GM23338 (cell line): ENCODE measurements at regions not wholly inside any gene's neighbourhood (a gene's known extent, or its start where the extent isn't known, plus 50 kb on each side); places are given as distances from the start of the nearest gene placed in this dataset.

ENCODE experiments used
- ATAC-seq: fragments of 200-7000 bp; cut with Tn5 transposase; 3 replicates; pipeline ENCODE4 v1.9.1; 2020
- DNase-seq: peaks from one replicate; pipeline ENCODE4 v3.0.0-alpha.2; 2015; ENCODE audit warnings: low spot score
- H2AFZ ChIP-seq: fragments of 200-600 bp; sonication (generic); 2 replicates; pipeline ENCODE4 v1.8.0; 2016; ENCODE audit warnings: antibody characterized with exemption, mild to moderate bottlenecking, moderate library complexity
- H3F3A ChIP-seq: fragments of 200-600 bp; sonication (generic); replicated peaks from 2 replicates; pipeline ENCODE4 v1.8.0; 2017; ENCODE audit warnings: antibody characterized with exemption, mixed run types, low read depth
- H3K27ac ChIP-seq: fragments of 200-600 bp; sonication (generic); 2 replicates; pipeline ENCODE4 v1.6.1; 2016; ENCODE audit warnings: low read depth
- H3K27me3 ChIP-seq: fragments of 200-600 bp; sonication (generic); 2 replicates; pipeline ENCODE4 v1.8.0; 2016; ENCODE audit warnings: mild to moderate bottlenecking, mixed run types, moderate library complexity; ENCODE audit not compliant: insufficient read depth
- H3K36me3 ChIP-seq: fragments of 200-600 bp; sonication (generic); 2 replicates; pipeline ENCODE4 v1.8.0; 2016; ENCODE audit warnings: mild to moderate bottlenecking; ENCODE audit not compliant: insufficient read depth
- H3K4me1 ChIP-seq: fragments of 200-600 bp; sonication (generic); 2 replicates; pipeline ENCODE4 v1.8.0; 2016; ENCODE audit warnings: mild to moderate bottlenecking, moderate library complexity; ENCODE audit not compliant: insufficient read depth
- H3K4me2 ChIP-seq: fragments of 200-600 bp; sonication (generic); 2 replicates; pipeline ENCODE4 v1.7.1; 2017; ENCODE audit warnings: mixed run types
- H3K4me3 ChIP-seq: fragments of 200-600 bp; sonication (generic); 2 replicates; pipeline ENCODE4 v1.6.1; 2016; ENCODE audit warnings: mixed run types
- H3K79me2 ChIP-seq: fragments of 200-600 bp; sonication (generic); replicated peaks from 2 replicates; pipeline ENCODE4 v1.8.0; 2017; ENCODE audit warnings: mild to moderate bottlenecking; ENCODE audit not compliant: insufficient read depth
- H3K9me2 ChIP-seq: fragments of 200-600 bp; sonication (generic); 2 replicates; pipeline ENCODE4 v1.8.0; 2017; ENCODE audit not compliant: insufficient read depth
- H4K20me1 ChIP-seq: fragments of 200-600 bp; sonication (generic); replicated peaks from 2 replicates; pipeline ENCODE4 v1.8.0; 2017; ENCODE audit warnings: mild to moderate bottlenecking; ENCODE audit not compliant: insufficient read depth
- H3K27ac Mint-ChIP-seq: 2 replicates; pipeline ENCODE4 v1.8.0; 2020; ENCODE audit warnings: inconsistent platforms, mild to moderate bottlenecking, moderate library complexity, mixed read lengths
- H3K27me3 Mint-ChIP-seq: 3 replicates; pipeline ENCODE4 v1.8.0; 2022; ENCODE audit warnings: low read depth, mild to moderate bottlenecking, moderate library complexity, mixed read lengths, inconsistent platforms; ENCODE audit not compliant: insufficient read depth, poor library complexity
- H3K36me3 Mint-ChIP-seq: 3 replicates; pipeline ENCODE4 v1.8.0; 2021; ENCODE audit warnings: low read depth, mild to moderate bottlenecking, inconsistent platforms, moderate library complexity, mixed read lengths
- H3K4me1 Mint-ChIP-seq: 3 replicates; pipeline ENCODE4 v1.8.0; 2020; ENCODE audit warnings: mild to moderate bottlenecking, inconsistent platforms, mixed read lengths
- H3K4me3 Mint-ChIP-seq: 3 replicates; pipeline ENCODE4 v1.8.0; 2021; ENCODE audit warnings: moderate library complexity, mild to moderate bottlenecking, inconsistent platforms, mixed read lengths
- H3K9me3 Mint-ChIP-seq: 3 replicates; pipeline ENCODE4 v1.8.0; 2020; ENCODE audit warnings: moderate library complexity, mild to moderate bottlenecking, inconsistent platforms, mixed read lengths
- CREB1 ChIP-seq: fragments of 250-450 bp; sonication (Bioruptor Pico); IDR thresholded peaks from 2 replicates; pipeline ENCODE4 v1.5.0; 2020; ENCODE audit warnings: low read depth, mild to moderate bottlenecking, moderate library complexity
- EZH2 ChIP-seq: fragments of 200-600 bp; sonication (generic); IDR thresholded peaks from one replicate; pipeline ENCODE4 v1.8.0; 2017; ENCODE audit warnings: antibody characterized with exemption, mild to moderate bottlenecking, low read depth; ENCODE audit not compliant: unreplicated experiment
- EZH2phosphoT487 ChIP-seq: fragments of 200-600 bp; sonication (generic); IDR thresholded peaks from one replicate; pipeline ENCODE4 v1.8.1; 2018; ENCODE audit warnings: antibody characterized with exemption; ENCODE audit not compliant: unreplicated experiment
- JUNB ChIP-seq: IDR thresholded peaks from one replicate; pipeline ENCODE4 v1.6.1; 2016; ENCODE audit warnings: antibody characterized with exemption; ENCODE audit not compliant: unreplicated experiment
- NANOG ChIP-seq: IDR thresholded peaks from 2 replicates; pipeline ENCODE4 v1.6.1; 2016; ENCODE audit warnings: antibody characterized with exemption, borderline replicate concordance
- POLR2AphosphoS5 ChIP-seq: IDR thresholded peaks from 2 replicates; pipeline ENCODE4 v1.6.1; 2016; ENCODE audit warnings: antibody characterized with exemption, low read depth
- STAT1 ChIP-seq: IDR thresholded peaks from one replicate; pipeline ENCODE4 v1.6.1; 2016; ENCODE audit warnings: antibody characterized with exemption; ENCODE audit not compliant: unreplicated experiment
- ZNF114 ChIP-seq: fragments of 250-450 bp; sonication (Bioruptor Pico); IDR thresholded peaks from 2 replicates; pipeline ENCODE4 v1.5.0; 2020; ENCODE audit warnings: mild to moderate bottlenecking, moderate library complexity
- ZNF331 ChIP-seq: fragments of 250-450 bp; sonication (Bioruptor Pico); IDR thresholded peaks from 2 replicates; pipeline ENCODE4 v1.5.0; 2020; ENCODE audit warnings: low read depth, mild to moderate bottlenecking, moderate library complexity
- TF ChIP-seq, protein P1 (sequence below), 2 experiments: fragments of 200-600 bp in 1 of 2; sonication (generic) in 1 of 2; conservative IDR thresholded peaks; 2 replicates each; pipeline versions ENCODE4 v1.5.1 to v1.6.1; 2016 to 2017; ENCODE audit warnings: antibody characterized with exemption in 2 of 2, low read depth in 2 of 2, mild to moderate bottlenecking in 2 of 2, moderate library complexity in 1 of 2
- TF ChIP-seq, protein P2 (sequence below): IDR thresholded peaks from 2 replicates; pipeline ENCODE4 v1.6.1; 2016; ENCODE audit warnings: antibody characterized with exemption
- TF ChIP-seq, protein P3 (sequence below): IDR thresholded peaks from one replicate; pipeline ENCODE4 v1.6.1; 2018; ENCODE audit warnings: antibody characterized with exemption; ENCODE audit not compliant: unreplicated experiment

DNA sequence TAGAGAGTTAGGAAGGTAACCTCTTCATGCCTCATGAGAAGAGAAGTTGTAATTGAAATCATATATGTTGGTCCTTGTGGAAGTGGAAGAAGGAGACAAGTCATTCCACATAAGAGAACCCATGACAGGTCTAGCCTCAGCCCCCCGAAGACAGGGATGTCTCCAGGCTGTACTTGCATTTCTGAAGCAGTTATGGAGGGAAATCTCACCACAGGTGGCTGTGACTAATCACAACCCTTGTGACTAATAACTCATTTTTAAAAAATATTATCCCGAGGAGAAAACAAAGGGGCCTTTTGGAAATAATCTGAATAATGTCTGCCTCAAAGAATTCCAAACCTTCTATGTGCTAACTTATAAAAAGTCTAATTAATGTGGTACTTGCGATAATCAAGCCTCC, 262.1 kb upstream of the RPS23 start (continued):
- TF ChIP-seq, protein P1, sequence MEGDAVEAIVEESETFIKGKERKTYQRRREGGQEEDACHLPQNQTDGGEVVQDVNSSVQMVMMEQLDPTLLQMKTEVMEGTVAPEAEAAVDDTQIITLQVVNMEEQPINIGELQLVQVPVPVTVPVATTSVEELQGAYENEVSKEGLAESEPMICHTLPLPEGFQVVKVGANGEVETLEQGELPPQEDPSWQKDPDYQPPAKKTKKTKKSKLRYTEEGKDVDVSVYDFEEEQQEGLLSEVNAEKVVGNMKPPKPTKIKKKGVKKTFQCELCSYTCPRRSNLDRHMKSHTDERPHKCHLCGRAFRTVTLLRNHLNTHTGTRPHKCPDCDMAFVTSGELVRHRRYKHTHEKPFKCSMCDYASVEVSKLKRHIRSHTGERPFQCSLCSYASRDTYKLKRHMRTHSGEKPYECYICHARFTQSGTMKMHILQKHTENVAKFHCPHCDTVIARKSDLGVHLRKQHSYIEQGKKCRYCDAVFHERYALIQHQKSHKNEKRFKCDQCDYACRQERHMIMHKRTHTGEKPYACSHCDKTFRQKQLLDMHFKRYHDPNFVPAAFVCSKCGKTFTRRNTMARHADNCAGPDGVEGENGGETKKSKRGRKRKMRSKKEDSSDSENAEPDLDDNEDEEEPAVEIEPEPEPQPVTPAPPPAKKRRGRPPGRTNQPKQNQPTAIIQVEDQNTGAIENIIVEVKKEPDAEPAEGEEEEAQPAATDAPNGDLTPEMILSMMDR (conservative IDR thresholded peaks at IDR 0.05; ENCODE audit: low read depth in 2 of 2), result no peak
- TF ChIP-seq POLR2AphosphoS5 (no peak), ZNF114 (CRISPR knock-in tag) (no peak), STAT1 (no peak), EZH2 (no peak), JUNB (no peak), CREB1 (no peak), NANOG (no peak)
- TF ChIP-seq, protein P2, sequence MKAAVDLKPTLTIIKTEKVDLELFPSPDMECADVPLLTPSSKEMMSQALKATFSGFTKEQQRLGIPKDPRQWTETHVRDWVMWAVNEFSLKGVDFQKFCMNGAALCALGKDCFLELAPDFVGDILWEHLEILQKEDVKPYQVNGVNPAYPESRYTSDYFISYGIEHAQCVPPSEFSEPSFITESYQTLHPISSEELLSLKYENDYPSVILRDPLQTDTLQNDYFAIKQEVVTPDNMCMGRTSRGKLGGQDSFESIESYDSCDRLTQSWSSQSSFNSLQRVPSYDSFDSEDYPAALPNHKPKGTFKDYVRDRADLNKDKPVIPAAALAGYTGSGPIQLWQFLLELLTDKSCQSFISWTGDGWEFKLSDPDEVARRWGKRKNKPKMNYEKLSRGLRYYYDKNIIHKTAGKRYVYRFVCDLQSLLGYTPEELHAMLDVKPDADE, result no peak

DNA sequence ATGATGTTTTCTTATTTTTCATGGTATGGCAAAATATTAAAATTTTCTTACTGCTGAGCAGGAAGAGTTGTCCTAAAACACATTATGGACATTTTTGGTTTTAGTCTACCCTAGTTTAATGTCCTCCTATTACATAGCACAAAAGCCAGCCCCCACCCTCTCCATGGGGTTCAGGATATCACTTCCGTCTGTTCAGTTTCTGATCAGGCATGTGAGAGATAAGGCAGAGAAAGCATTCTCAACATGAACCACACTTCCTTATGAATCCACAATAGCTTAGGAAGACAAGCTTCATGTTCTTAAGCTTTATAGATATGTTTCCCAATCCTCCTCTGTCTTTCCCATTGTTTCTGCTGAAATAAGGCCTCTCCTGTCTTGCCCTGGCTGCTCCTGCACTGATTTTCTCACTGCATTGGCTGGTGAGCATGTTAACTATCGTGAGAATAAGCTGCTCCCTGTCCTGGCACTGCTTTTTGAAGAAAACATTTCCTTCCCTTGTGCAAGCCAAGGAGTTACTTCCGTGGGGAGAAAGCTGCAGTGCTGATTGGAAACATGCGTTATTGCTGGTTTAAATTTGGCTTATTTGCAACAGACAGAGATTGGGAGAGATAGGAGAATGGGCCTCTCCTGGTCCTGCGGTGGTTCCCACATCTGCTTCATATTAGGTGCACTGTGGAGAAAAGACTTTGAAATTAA, 260.3 kb upstream of the RPS23 start:
- H3F3A ChIP-seq, result no peaks in the 10 kb centered on the region
- no peak overlapping the region for H3K4me2 ChIP-seq
- H3K27me3 ChIP-seq, result no peaks in the 10 kb centered on the region
- Mint-ChIP-seq H3K4me1 (no peaks in the 10 kb centered on the region; the same call in 1 of the 3 replicates), H3K36me3 (peaks cover 19% of the 10 kb centered on the region), H3K27me3 (no peaks in the 10 kb centered on the region), H3K9me3 (peaks cover 11% of the 10 kb centered on the region), H3K4me3 (no peak overlapping the region), H3K27ac (no peak overlapping the region)
- DNase-seq (no peak), ATAC-seq (no peak)
- H3K27ac ChIP-seq, result no peak overlapping the region
- H3K4me3 ChIP-seq, result no peak overlapping the region
- peaks cover 30% of the 10 kb centered on the region; the same call in 1 of the 2 replicates for H3K9me2 ChIP-seq
- no peaks in the 10 kb centered on the region for H3K79me2 ChIP-seq
- H3K36me3 ChIP-seq, result 0 out of 2 replicates have a peak, but pooled peaks cover 4% of the 10 kb centered on the region
- no peaks in the 10 kb centered on the region for H4K20me1 ChIP-seq
- H2AFZ ChIP-seq, result peak overlapping the region; percentile 49; the same call in 1 of the 2 replicates
- no peaks in the 10 kb centered on the region for H3K4me1 ChIP-seq
- TF ChIP-seq STAT1, result no peak
- TF ChIP-seq EZH2phosphoT487, result no peak
- no peak for TF ChIP-seq JUNB
- no peak for TF ChIP-seq EZH2
- TF ChIP-seq NANOG, result no peak
- no peak for TF ChIP-seq POLR2AphosphoS5
- TF ChIP-seq, protein P1 (conservative IDR thresholded peaks at IDR 0.05; ENCODE audit: low read depth in 2 of 2), result no peak
- no peak for TF ChIP-seq ZNF331 (CRISPR knock-in tag)
- TF ChIP-seq, protein P3, sequence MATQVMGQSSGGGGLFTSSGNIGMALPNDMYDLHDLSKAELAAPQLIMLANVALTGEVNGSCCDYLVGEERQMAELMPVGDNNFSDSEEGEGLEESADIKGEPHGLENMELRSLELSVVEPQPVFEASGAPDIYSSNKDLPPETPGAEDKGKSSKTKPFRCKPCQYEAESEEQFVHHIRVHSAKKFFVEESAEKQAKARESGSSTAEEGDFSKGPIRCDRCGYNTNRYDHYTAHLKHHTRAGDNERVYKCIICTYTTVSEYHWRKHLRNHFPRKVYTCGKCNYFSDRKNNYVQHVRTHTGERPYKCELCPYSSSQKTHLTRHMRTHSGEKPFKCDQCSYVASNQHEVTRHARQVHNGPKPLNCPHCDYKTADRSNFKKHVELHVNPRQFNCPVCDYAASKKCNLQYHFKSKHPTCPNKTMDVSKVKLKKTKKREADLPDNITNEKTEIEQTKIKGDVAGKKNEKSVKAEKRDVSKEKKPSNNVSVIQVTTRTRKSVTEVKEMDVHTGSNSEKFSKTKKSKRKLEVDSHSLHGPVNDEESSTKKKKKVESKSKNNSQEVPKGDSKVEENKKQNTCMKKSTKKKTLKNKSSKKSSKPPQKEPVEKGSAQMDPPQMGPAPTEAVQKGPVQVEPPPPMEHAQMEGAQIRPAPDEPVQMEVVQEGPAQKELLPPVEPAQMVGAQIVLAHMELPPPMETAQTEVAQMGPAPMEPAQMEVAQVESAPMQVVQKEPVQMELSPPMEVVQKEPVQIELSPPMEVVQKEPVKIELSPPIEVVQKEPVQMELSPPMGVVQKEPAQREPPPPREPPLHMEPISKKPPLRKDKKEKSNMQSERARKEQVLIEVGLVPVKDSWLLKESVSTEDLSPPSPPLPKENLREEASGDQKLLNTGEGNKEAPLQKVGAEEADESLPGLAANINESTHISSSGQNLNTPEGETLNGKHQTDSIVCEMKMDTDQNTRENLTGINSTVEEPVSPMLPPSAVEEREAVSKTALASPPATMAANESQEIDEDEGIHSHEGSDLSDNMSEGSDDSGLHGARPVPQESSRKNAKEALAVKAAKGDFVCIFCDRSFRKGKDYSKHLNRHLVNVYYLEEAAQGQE, result no peak
- TF ChIP-seq, protein P2, result no peak
